HG03159 (cell line): ENCODE measurements at regions not wholly inside any gene's neighbourhood (a gene's known extent, or its start where the extent isn't known, plus 50 kb on each side); places are given as distances from the start of the nearest gene placed in this dataset.

Experiments
- ATAC-seq: cut with Tn5 transposase; IDR thresholded peaks from one replicate; pipeline ENCODE4 v1.9.1; 2021; ENCODE audit warnings: mild to moderate bottlenecking, moderate library complexity; ENCODE audit not compliant: unreplicated experiment

DNA sequence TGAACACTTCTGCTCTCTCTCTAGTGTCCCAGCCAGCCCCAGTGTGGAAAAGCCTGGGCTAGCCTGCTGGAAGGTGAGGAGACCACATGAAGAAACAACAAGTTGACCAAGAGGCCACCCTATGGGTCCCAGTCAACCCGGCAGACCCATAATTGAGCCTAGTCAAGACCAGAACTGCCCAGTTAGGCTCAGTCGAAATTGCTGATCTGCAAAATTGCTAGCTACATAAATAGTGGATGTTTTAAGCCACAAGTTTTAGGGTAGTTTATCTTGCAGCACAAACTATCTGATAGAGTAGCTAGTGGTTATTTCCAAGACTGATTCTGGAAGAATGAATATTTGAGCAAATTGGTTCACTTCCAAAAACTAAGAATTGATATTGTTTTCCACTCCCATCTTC, 82.3 kb upstream of the CCDC112 start:
- ATAC-seq, result no peak

DNA sequence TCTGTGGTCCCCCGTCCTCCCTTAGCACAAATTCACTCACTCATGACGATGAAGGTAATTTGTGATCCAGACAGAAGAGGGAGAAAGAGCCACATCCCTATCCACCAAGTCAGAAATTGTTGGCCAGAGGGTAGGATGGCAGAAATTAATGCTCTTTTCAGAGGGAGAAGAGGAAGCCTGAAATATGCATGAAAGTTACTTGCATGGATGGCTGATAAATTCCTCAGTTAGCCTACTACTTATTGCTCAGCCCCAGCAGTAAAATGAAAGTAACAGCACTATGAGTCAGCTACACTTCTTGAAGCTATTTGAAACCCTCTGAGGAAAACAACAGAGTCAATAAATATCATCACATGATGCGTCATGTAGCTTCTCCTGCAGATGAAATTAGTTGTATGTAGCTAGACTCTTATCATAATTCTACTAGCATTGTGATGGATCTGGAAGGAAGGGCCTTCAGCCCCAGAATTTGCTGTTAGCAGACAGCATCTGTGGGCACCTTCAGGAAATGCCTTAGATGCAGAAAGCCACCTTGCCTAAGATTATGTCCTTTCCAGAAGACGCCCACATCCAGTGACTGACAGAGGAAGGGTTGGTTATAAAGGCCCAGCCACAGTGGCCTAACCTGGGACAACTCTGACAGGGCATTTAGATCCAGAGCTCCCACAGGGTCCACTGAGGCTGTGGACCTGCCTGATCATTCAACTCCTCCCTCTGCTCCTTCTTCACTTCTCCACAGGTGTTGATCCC, 81.2 kb upstream of the CCDC112 start:
- peak; percentile 43 for ATAC-seq

DNA sequence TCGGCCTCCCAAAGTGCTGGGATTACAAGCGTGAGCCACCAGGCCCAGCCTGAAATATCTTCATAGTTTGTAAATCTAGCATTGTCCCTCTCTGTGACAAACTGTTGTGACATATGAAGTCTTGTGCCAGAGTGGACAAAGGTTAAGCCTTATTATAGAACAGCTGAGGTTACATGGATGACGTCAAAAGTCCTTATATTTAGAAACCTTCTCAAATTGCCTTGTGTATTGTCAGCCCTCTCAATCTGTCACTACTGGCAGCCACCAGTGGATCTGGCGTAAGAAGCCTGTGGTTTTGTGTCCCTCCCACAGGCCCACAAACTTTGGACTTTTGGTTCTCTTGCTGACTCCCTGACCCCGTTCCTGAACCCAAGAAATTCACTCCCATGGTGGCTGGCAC, 79.4 kb upstream of the CCDC112 start:
- no peak for ATAC-seq

DNA sequence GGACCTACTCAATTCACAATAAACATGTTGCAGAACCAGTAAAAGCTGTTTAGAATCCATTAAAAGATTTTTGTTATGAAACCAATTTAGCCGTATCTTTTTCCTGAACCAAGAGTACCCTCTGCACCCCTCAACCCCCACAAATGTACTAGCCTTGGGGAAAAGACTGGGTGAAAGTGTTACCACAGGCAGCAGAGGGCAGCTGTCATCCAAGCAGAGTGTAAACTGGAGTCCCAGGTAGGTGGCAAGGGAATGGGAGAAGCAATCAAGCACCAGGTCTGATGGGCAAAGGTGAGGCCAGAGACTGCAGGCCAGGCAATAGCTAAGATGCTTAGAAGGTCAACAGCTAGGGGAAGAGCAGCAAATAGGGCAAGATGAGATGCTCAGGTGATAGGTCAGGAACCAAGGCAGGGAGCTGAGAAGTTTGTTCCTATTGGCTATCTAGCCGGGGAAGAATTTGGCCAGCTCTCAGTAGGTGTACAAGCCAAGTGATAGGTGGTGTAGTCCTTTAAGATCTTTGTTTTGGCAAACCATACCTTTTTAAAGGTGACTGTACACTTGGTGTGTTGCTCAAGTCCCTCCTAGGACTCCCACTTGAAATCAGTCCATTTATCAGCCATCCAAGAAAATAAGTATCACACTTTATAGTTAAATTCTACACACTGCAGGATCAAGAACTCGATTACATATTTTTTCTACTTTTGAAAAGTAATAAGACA, 77.8 kb upstream of the CCDC112 start:
- no peak for ATAC-seq

DNA sequence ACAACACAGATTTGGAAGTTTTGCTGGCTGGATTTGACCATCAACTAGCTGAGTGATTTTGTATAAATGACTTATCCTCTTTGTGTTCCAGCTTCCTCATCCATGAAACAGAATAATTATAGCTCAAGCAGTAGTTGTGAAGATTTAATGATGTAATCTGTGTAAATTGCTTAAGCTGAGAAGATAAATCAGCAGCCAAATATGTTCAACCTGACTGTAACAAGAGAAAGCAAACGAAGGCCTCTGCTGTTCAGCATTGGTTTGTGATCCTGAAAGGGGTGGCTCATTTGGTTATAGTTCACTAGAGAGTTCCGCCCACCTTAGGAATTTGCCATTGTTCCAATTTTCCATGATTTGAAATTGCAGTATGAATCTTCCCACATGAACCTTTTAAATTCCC, 75.7 kb upstream of the CCDC112 start:
- no peak for ATAC-seq

DNA sequence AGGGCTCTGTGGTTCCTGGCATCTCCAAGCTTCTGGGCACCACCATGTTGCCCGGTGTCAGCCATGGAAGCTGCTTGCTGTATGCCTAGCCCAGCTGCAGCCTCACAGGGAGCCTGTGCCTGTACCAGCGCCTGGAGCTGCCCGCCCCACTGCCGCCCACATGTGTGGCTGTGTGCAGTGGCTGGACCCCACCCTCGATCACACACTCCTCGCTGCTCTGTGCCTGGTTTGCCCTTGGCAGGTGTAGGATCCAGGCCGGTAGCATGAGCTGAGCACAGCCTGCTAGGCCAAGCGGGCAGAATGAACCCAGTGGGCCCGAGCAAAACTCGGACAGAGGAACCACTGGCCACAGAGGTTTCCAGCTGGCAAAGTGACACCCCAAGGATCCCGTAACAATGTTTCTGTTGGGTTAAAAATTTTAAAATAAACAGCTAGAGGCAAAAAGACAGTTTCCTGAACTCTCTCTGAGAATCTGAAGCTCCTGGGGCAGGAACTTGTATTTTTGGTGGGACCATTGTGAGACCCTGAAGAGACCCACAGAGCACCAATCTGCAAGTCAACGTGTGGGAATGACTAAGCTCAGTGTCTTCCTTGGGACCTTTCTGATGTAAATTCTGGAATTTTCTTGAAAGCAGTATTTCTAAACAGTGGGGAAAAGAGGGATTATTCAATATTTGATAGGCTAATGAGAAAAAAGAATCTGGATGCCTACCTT, 73.1 kb upstream of the CCDC112 start:
- no peak for ATAC-seq

DNA sequence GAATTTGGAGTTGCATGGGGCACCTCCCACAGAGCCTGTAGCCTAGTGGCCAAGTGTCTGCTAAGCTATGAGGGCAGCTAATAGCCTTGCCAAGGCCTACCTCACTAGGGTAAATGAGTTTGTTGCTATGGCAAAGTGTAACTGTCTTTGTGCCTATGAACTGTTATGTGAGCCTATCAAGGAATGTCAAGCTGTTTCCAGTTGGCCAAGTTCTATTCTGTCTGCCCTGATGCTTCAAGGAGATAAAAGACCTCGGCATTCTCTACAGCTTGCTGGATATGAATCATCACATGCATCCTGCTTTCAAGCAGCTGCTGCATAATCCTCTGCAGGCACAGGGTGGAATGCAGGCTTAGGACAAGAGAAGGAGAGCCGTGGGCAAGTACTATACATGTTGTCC, 69.8 kb upstream of the CCDC112 start:
- no peak for ATAC-seq

DNA sequence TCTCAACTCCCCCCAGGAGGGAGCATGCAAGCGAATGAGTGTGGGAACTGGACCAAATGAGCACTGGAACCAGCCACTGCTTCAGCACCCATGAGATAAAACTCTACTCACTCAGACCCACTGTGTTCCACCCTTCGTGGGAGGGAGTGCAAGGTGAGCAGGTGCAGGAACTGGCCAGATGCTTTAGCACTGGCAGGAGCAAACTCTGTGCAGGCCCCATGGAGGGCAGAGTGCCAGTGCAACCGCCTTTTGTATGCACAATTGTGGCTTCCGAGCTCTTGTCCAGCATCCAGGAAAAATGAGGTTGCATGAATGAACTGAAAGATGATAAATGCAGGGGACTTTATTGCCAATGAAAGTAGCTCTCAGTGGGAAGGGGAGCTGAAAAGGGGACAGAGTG, 67.4 kb upstream of the CCDC112 start:
- no peak for ATAC-seq

DNA sequence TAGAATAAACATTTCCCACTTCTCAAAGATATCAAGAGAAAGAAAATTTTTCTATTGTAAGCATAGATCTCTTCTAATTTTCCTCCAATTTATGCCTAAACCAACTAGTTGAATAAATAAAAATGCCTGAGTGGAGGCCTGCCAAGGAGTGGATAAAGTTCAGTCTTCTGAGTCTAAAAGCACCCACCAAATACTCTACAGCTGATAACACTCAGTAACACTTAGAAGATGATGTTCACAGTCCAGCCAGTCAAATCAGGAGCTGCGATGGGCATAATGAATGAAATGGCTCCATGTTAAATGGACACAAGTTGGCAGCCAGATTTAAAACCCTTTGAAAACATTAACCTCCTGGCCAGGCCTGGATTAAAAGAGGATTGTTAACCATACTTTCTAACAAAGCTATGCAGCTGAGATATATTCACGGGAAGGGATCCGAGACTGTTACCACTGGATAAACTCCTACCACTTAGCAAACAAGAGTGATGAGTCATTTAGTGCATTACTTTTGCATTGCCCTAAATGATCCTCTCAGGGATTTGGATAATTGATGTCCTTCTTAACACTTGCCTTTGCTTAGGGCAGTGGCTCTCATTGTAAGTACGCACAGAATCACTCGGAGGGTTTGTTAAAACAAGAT, 63.7 kb upstream of the CCDC112 start:
- no peak for ATAC-seq

DNA sequence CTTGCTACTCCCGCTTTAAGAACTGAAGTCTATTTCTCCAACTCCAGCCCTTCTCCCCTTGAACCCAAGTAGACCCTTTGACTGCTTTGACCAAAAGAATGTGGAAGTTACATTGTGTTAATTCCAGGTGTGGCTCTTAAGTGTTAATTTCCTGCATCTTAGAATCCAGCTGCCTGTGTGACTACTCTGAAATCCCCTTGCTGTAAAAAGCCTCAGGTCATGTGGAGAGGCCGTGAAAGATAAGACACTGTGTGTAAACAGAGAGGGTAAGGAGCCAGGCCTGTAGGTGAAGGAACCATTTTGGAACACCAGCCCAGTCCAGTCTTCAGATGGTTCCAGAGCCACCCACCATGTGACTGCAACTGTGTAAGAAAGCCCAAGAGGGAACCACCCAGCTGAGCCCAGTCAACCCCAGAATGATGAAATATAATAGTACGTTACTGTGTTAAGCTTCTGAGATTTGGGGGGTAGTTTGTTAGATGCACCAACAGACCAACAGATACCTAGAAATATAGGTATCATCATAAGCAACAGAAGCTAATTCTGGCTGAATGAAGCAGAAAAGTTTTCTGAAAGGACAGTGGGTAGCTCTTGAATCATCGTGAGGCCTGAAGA, 59.4 kb upstream of the CCDC112 start:
- ATAC-seq, result no peak

DNA sequence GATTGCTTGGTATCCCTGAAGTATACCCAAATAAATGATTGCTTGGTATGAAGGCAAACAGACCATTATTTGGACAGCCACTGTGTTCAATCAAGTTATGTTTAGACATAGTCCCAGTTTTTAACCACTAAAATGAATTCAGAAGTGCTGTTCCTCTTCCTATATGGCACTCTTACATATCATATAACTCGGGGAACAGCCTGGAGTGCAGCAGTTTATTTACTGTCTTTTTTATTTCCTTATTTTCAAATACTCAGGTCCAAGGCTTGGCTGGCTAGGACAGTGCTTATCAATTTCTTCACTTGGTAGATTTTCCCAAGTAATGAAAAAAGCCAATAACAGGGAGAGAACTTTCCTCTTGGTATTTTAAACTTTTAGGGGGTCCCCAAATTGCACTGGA, 58.6 kb upstream of the CCDC112 start:
- no peak for ATAC-seq

DNA sequence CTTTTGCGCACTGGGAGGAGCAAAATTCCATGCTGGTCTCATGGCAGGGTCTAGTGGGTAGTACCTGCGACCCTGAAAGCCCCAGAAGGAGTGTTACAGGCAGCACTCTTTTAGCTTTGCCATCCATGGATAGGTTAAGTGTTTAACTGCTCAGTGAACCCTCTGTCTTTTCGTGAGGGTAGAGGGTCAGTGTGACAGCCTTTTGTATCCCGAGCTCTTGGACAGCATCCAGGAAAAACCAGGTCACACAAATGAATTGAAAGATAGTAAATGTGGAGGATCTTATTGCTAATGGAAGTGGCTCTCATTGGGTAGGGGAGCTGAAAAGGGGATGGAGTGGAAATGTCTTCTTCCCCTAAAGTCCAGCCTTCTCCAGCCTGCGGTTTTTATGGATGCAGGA, 57.8 kb upstream of the CCDC112 start:
- ATAC-seq, result no peak

DNA sequence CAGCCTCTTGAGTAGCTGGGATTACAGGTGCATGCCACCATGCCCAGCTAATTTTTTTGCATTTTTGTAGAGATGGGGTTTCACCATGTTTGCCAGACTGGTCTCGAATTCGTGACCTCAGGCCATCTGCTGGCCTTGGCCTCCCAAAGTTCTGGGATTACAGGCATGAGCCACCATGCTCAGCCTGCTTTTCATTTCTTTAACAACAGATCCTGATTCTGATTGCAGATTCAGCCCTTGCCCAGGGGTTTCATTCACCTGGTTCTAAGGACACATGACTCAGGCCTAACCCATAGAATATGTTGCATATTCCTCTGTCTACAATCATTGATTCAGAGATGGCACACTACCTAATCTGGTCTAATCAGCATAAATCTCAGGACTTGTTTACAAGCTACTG, 56.1 kb upstream of the CCDC112 start:
- ATAC-seq, result no peak

DNA sequence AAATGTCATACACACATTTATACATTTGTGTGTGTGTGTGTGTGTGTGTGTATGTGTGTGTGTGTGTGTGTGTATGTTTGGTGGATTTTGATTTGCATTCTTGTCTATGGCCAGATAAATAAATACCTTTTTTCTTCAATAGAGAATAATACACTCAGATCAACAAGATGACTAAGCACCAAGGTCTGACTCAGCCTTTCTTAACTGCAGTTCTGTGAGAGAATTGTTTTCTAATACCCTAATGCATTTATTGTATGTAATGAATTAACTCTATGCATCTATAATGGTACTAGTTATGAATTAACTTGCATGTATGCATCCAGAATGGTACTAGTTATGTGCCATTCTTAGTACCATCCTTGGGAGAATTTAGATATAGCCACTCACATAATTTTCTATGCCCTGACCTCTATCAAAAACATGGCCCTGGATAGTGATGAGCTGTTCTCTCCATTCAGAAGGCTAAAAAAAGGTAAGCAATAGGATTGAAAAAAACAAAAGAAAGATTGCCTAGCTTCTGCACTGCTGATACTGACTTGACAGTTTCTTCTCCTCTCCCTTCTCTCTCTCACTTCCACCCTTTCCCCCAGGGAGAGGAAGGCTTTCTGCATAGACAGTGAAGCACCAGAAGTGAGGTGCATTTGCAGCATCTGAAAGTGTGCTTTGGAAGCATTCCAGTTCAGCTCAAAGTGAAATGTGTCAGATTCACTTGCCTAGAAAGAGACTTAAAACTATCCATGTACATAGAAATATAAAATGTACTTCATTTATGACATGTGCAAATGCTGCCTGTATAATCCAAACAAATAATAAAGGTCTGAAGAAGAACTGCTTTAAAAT, 55.1 kb upstream of the CCDC112 start:
- no peak for ATAC-seq

DNA sequence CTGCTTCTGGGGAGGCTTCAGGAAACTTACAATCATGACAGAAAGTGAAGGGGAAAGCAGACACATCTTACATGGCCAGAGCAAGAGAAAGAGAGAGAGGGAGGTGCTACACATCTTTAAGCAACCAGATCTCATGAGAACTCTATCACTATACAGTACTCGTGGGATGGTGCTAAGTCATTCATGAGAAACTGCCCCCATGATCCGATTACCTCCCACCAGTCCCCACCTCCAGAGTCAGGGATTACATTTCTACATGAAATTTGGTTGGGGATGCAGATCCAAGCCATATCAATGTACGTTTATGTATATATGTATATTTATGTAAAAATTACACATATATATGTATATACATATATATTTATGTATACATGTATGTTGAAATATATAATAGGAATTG, 54.4 kb upstream of the CCDC112 start:
- no peak for ATAC-seq

DNA sequence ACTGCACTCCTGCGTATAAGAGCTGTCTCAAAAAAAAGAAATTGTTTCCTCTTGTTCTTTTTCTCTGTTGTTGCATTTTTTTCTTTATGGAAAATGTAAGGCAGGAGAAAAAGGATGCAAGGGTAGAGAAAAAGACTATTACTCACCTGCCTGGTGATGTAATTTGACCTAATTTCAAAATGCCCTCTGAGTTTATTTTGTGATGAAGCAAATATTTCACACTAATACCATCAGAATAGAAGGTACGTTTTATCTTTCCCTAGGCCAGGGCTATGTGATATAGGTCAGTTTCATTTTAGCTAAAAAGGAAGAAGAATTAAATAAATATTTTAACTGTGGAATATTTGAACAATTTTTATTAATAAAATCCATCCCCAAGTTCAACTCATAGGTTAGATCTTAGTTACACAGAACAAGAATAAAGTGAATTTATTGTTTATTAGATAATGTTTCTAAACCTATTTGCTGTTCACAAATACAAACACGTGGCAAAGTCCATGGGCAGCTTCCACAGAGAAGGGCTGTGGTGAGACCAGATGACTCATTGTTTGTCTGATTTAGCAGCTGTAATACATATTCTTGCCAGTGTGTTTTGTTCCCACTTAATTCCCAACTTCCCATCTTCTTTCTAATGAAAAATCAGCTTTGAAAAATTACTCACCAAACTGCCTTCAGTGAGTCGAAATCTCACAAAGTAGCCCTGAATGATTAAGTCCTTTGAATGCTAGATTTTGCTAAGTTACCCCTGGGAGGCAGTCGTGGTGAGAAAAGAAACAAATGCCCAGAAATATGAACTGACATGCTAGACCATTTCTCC, 52.8 kb upstream of the CCDC112 start:
- no peak for ATAC-seq

DNA sequence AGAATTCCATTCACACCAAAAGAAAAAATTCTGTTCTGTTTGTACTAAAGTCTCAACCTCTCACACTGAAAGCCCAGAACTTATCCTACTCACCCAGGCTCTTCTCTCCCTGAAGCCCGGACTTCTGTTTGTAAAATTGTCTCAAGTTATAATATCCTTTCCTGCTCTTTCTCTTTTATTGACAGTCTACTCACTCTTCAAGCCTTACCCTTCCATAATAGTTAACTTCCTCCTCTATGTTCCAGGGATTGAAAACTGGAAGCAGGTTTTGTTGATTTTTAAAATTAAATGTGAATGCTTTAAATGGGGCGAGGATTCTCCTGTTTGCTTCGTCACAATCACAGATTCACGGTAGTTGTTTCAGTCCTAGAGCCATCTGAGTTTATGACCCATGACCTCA, 51.7 kb upstream of the CCDC112 start:
- ATAC-seq, result no peak
